GM18505 (cell line): ENCODE measurements at regions not wholly inside any gene's neighbourhood (a gene's known extent, or its start where the extent isn't known, plus 50 kb on each side); places are given as distances from the start of the nearest gene placed in this dataset.

Experiments used
- ATAC-seq: cut with Tn5 transposase; IDR thresholded peaks from one replicate; pipeline ENCODE4 v1.9.1; 2021; ENCODE audit not compliant: unreplicated experiment
- POLR2A ChIP-seq: IDR thresholded peaks from 4 replicates; pipeline ENCODE4 v1.6.1; 2011; ENCODE audit warnings: borderline replicate concordance; ENCODE audit not compliant: insufficient read depth, insufficient read length; ENCODE audit errors: extremely low read depth

GRCh38 chr6:160921095-160921494 lies 70.5 kb upstream of the MAP3K4 start:
- no peak for TF ChIP-seq POLR2A
- ATAC-seq = no peak

- ATAC-seq = no peak
- no peak for TF ChIP-seq POLR2A
Measured at GRCh38 chr6:160926281-160927276, 65.0 kb upstream of the MAP3K4 start.

- no peak for TF ChIP-seq POLR2A
- no peak for ATAC-seq
Measured at GRCh38 chr6:160927416-160927815, 64.2 kb upstream of the MAP3K4 start.

- TF ChIP-seq POLR2A = no peak
- no peak for ATAC-seq
Measured at GRCh38 chr6:160929361-160929760, 62.2 kb upstream of the MAP3K4 start.

- ATAC-seq = no peak
- no peak for TF ChIP-seq POLR2A
Measured at GRCh38 chr6:160929831-160930230, 61.7 kb upstream of the MAP3K4 start.

GRCh38 chr6:160930547-160931377 lies 60.8 kb upstream of the MAP3K4 start:
- ATAC-seq = peak; percentile 83
- no peak for TF ChIP-seq POLR2A

- ATAC-seq = no peak
Measured at GRCh38 chr6:160931378-160932310, 59.9 kb upstream of the MAP3K4 start.

GRCh38 chr6:160933256-160933655 lies 58.3 kb upstream of the MAP3K4 start:
- no peak for TF ChIP-seq POLR2A
- ATAC-seq = no peak

More at GRCh38 chr6:160931378-160932310, 59.9 kb upstream of the MAP3K4 start:
- TF ChIP-seq POLR2A = no peak

GRCh38 chr6:160934157-160934556 lies 57.4 kb upstream of the MAP3K4 start:
- no peak for ATAC-seq
- TF ChIP-seq POLR2A = no peak

GRCh38 chr6:160940197-160940596 lies 51.4 kb upstream of the MAP3K4 start:
- no peak for ATAC-seq
- no peak for TF ChIP-seq POLR2A
